ENCODE measurements at regions not wholly inside any gene's neighbourhood (a gene's known extent, or its start where the extent isn't known, plus 50 kb on each side); places are given as distances from the start of the nearest gene placed in this dataset.

DNA sequence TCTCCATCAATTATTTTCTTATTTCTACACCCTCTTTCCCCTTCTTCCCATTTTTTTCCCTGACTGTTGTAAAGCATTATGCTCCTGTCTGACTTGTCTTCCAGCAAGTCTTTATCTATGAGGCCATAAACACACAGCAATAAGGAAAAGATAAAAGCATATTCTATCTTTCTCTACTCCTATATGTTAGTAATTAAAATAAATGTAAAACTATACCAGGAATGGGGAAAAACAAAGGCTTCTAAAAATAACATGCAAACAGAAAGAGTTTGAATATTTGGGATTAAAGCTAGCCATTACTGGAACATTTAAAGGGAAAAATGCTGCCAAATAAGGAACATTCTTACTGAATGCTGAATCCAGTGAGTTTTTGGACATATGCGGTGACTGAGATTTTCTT is 471.7 kb upstream of the HS3ST1 start:
- TF ChIP-seq EZH2 (IDR thresholded peaks at IDR 0.05) (no peak), POLR2AphosphoS5 (IDR thresholded peaks at IDR 0.05; ENCODE audit: borderline replicate concordance, low read depth, low read length) (no peak)
